ENCODE measurements at regions not wholly inside any gene's neighbourhood (a gene's known extent, or its start where the extent isn't known, plus 50 kb on each side); places are given as distances from the start of the nearest gene placed in this dataset.
"Not testable (repeated sequence)": the region's sequence is repeated elsewhere in the genome, so short reads cannot be mapped to it uniquely, and the experiment has no call there.

- Histone ChIP-seq H3K27me3 (no peaks in the 10 kb centered on the region), H3K27ac (no peak overlapping the region), H3K4me3 (no peak overlapping the region), H3K36me3 (no peaks in the 10 kb centered on the region), H3K4me1 (no peaks in the 10 kb centered on the region), H3K9me3 (peaks cover 0 to 8% (median 0%) of the 10 kb centered on the region in 4 donors)
- no peak for DNase-seq
- no peak for TF ChIP-seq POLR2A (IDR thresholded peaks at IDR 0.05)
- no peak for TF ChIP-seq CTCF (IDR thresholded peaks at IDR 0.05)
These were observed 844.5 kb upstream of the DEFB115 start for GRCh38 chr20:30412972-30413371.

- H3K27me3 ChIP-seq, H3K4me3 ChIP-seq, H3K4me1 ChIP-seq, H3K36me3 ChIP-seq, DNase-seq, H3K9me3 ChIP-seq, H3K27ac ChIP-seq: not testable (repeated sequence)
These were observed 840.1 kb upstream of the DEFB115 start for GRCh38 chr20:30417387-30417786.

- H3K9me3 ChIP-seq, DNase-seq, H3K27me3 ChIP-seq, H3K36me3 ChIP-seq, H3K27ac ChIP-seq, H3K4me3 ChIP-seq, H3K4me1 ChIP-seq: not testable (repeated sequence)
These were observed 839.1 kb upstream of the DEFB115 start for GRCh38 chr20:30418378-30418777.

GRCh38 chr20:30419466-30419865 lies 838.0 kb upstream of the DEFB115 start:
- DNase-seq, result no peak
- no peaks in the 10 kb centered on the region for H3K9me3 ChIP-seq
- H3K4me1 ChIP-seq, result no peaks in the 10 kb centered on the region
- no peak overlapping the region for H3K4me3 ChIP-seq
- no peak overlapping the region for H3K27ac ChIP-seq
- H3K27me3 ChIP-seq, result no peaks in the 10 kb centered on the region
- no peaks in the 10 kb centered on the region for H3K36me3 ChIP-seq
- TF ChIP-seq POLR2A (IDR thresholded peaks at IDR 0.05), result no peak
- TF ChIP-seq CTCF (IDR thresholded peaks at IDR 0.05), result no peak

GRCh38 chr20:30419871-30420420 lies 837.5 kb upstream of the DEFB115 start:
- not testable (repeated sequence) for H3K4me3 ChIP-seq, DNase-seq, H3K27ac ChIP-seq, H3K36me3 ChIP-seq, H3K9me3 ChIP-seq, H3K4me1 ChIP-seq, H3K27me3 ChIP-seq

Small RNA genes lying in the stretch of these regions (small RNA-seq; reads per million reads assigned to genes)
- gene CFTRP3, result 0 reads per million in 2 donors
- gene MLLT10P1, result 0 reads per million in 2 donors
- 0 reads per million in 2 donors for gene RF00019
